Panc1 (cell line): ENCODE measurements at regions not wholly inside any gene's neighbourhood (a gene's known extent, or its start where the extent isn't known, plus 50 kb on each side); places are given as distances from the start of the nearest gene placed in this dataset.

Experiments
- ATAC-seq: fragments of 200-7000 bp; cut with Tn5 transposase; 2 replicates; pipeline ENCODE4 v1.9.1; 2020; ENCODE audit warnings: mild to moderate bottlenecking, moderate library complexity
- BruUV-seq: library from RNA; stranded (reverse); fragments of 400-500 nt; replicated peaks from 2 replicates; lab custom pipeline; 2021; lab: Mats Ljungman, UMichigan
- CTCF ChIA-PET: fragments of 300-600 bp; sonication (Branson Sonifier 250); formaldehyde crosslinking; loops from one replicate; lab custom pipeline; 2022; ENCODE audit warnings: antibody characterized with exemption; lab: Charles Lee
- POLR2A ChIA-PET: fragments of 300-600 bp; sonication (Branson Sonifier 250); formaldehyde crosslinking; loops from one replicate; lab custom pipeline; 2022; ENCODE audit warnings: antibody characterized with exemption; lab: Charles Lee
- DNase-seq: peaks from one replicate; pipeline ENCODE4 v3.0.0-alpha.2; 2010; ENCODE audit warnings: low read depth, low spot score
- H3K27ac ChIP-seq: 2 replicates; pipeline ENCODE4 v1.5.1; 2011; ENCODE audit warnings: mild to moderate bottlenecking, low read length, inconsistent platforms
- H3K27me3 ChIP-seq: fragments of 200-500 bp; sonication (Bioruptor generic); 2 replicates; pipeline ENCODE4 v1.6.0; 2014; ENCODE audit warnings: low read length, inconsistent platforms; ENCODE audit not compliant: control insufficient read depth, insufficient read depth
- H3K36me3 ChIP-seq: fragments of 200-500 bp; sonication (Bioruptor generic); 2 replicates; pipeline ENCODE4 v1.5.1; 2014; ENCODE audit warnings: inconsistent platforms, mild to moderate bottlenecking, low read length, moderate library complexity; ENCODE audit not compliant: control insufficient read depth, insufficient read depth
- H3K4me1 ChIP-seq: 2 replicates; pipeline ENCODE4 v1.5.1; 2011; ENCODE audit warnings: inconsistent platforms, mild to moderate bottlenecking, low read length, moderate library complexity; ENCODE audit not compliant: control insufficient read depth, insufficient read depth
- H3K4me3 ChIP-seq, 2 experiments: 2 replicates each; pipeline ENCODE4 v1.5.1; 2011 to 2012; ENCODE audit warnings: low read depth in 2 of 2, low read length in 2 of 2, mild to moderate bottlenecking in 2 of 2, inconsistent platforms in 1 of 2, moderate library complexity in 1 of 2
- H3K9me3 ChIP-seq: fragments of 200-500 bp; sonication (Bioruptor generic); 2 replicates; pipeline ENCODE4 v1.5.1; 2014; ENCODE audit warnings: low read depth, mild to moderate bottlenecking, inconsistent platforms, low read length, moderate library complexity; ENCODE audit not compliant: control insufficient read depth, insufficient read depth
- CTCF ChIP-seq: fragments of 450-650 bp; IDR thresholded peaks from 2 replicates; pipeline ENCODE4 v1.5.1; 2017; ENCODE audit warnings: mild to moderate bottlenecking
- POLR2AphosphoS5 ChIP-seq: IDR thresholded peaks from 2 replicates; pipeline ENCODE4 v1.6.1; 2012; ENCODE audit warnings: mild to moderate bottlenecking, low read depth, low read length, moderate library complexity
- REST ChIP-seq, 2 experiments: IDR thresholded peaks; 2 replicates each; pipeline ENCODE4 v1.6.1; 2011 to 2012; ENCODE audit warnings: low read depth in 2 of 2, control low read depth in 1 of 2, low read length in 1 of 2, mild to moderate bottlenecking in 1 of 2, moderate library complexity in 1 of 2; ENCODE audit not compliant: insufficient read depth in 1 of 2
- SIN3A ChIP-seq: IDR thresholded peaks from 2 replicates; pipeline ENCODE4 v1.6.1; 2012; ENCODE audit warnings: low read depth, mild to moderate bottlenecking, low read length, moderate library complexity, borderline replicate concordance; ENCODE audit not compliant: insufficient read depth
- TCF7L2 ChIP-seq: IDR thresholded peaks from 2 replicates; pipeline ENCODE4 v1.6.1; 2011; ENCODE audit warnings: mild to moderate bottlenecking, low read depth, low read length, inconsistent platforms
- in situ Hi-C: cut with HindIII; loops from 2 replicates; pipeline ENCODE4 v1.10.0; 2016; ENCODE audit warnings: low sequenced_read_pairs, low pct_unique_long_range_greater_than_20kb
- intact Hi-C: fragments of 100-400 bp; cut with micrococcal nuclease; formaldehyde crosslinking; loops from one replicate; pipeline ENCODE4 v1.10.0; 2022; ENCODE audit not compliant: unreplicated experiment

- intact Hi-C loops: no loop called here
- Histone ChIP-seq H3K27me3 (no peaks in the 10 kb centered on the region), H3K9me3 (no peaks in the 10 kb centered on the region; the same call in 1 of the 2 replicates), H3K27ac (no peak overlapping the region), H3K36me3 (no peaks in the 10 kb centered on the region), H3K4me3 (no peak overlapping the region), H3K4me1 (no peaks in the 10 kb centered on the region)
- ChIA-PET POLR2A (no interaction called here), CTCF (no interaction called here)
- DNase-seq (no peak), ATAC-seq (no peak)
- TF ChIP-seq POLR2AphosphoS5: no peak
- TF ChIP-seq CTCF: no peak
- no peak for TF ChIP-seq SIN3A
- no peak for TF ChIP-seq REST (IDR thresholded peaks at IDR 0.05; ENCODE audit: insufficient read depth in 1 of 2, low read depth in 2 of 2, low read length in 1 of 2)
- TF ChIP-seq TCF7L2: no peak
- in situ Hi-C loops: no loop called here
- BruUV-seq: no TSS peak
These were observed 1033.9 kb downstream of the TYW1 start for GRCh38 chr7:68030530-68030929.

- H3K9me3 ChIP-seq: no peaks in the 10 kb centered on the region; the same call in 1 of the 2 replicates
- TF ChIP-seq CTCF (no peak), POLR2AphosphoS5 (no peak), REST (IDR thresholded peaks at IDR 0.05; ENCODE audit: insufficient read depth in 1 of 2, low read depth in 2 of 2, low read length in 1 of 2) (no peak), SIN3A (no peak), TCF7L2 (no peak)
- no peaks in the 10 kb centered on the region for H3K27me3 ChIP-seq
- ATAC-seq (no peak), DNase-seq (no peak)
- no peak overlapping the region for H3K4me3 ChIP-seq
- no peak overlapping the region for H3K27ac ChIP-seq
- no TSS peak for BruUV-seq
- intact Hi-C loops (no loop called here), in situ Hi-C loops (no loop called here)
- POLR2A ChIA-PET: interaction anchor here (0.6 kb wide), 1 partner anchor 685 kb away, joined by 3 read pairs; no protein-coding TSS in a partner anchor
- H3K4me1 ChIP-seq: no peaks in the 10 kb centered on the region
- CTCF ChIA-PET: no interaction called here
- H3K36me3 ChIP-seq: no peaks in the 10 kb centered on the region
These were observed 1034.7 kb downstream of the TYW1 start for GRCh38 chr7:68031180-68031943.
